GM19238 (cell line): ENCODE measurements at regions not wholly inside any gene's neighbourhood (a gene's known extent, or its start where the extent isn't known, plus 50 kb on each side); places are given as distances from the start of the nearest gene placed in this dataset.

Experiments
- DNase-seq: peaks from one replicate; pipeline ENCODE4 v3.0.0; 2011; ENCODE audit warnings: low spot score; ENCODE audit not compliant: insufficient read length

- DNase-seq: no peak
These were observed 197.8 kb downstream of the FSCB start for GRCh38 chr14:44309331-44309730.

- DNase-seq: no peak
These were observed 206.2 kb downstream of the FSCB start for GRCh38 chr14:44300916-44301315.

- DNase-seq: no peak
These were observed 209.6 kb downstream of the FSCB start for GRCh38 chr14:44297437-44297836.

GRCh38 chr14:44291366-44291915 is 215.6 kb downstream of the FSCB start:
- DNase-seq: no peak

- no peak for DNase-seq
These were observed 219.2 kb downstream of the FSCB start for GRCh38 chr14:44287858-44288257.

- no peak for DNase-seq
These were observed 220.9 kb downstream of the FSCB start for GRCh38 chr14:44286201-44286600.

GRCh38 chr14:44283836-44284235 is 223.2 kb downstream of the FSCB start:
- DNase-seq: no peak

- DNase-seq: no peak
These were observed 227.7 kb downstream of the FSCB start for GRCh38 chr14:44279357-44279756.

GRCh38 chr14:44271637-44272036 is 235.4 kb downstream of the FSCB start:
- no peak for DNase-seq

- DNase-seq: no peak
These were observed 236.1 kb downstream of the FSCB start for GRCh38 chr14:44271006-44271405.

DNA sequence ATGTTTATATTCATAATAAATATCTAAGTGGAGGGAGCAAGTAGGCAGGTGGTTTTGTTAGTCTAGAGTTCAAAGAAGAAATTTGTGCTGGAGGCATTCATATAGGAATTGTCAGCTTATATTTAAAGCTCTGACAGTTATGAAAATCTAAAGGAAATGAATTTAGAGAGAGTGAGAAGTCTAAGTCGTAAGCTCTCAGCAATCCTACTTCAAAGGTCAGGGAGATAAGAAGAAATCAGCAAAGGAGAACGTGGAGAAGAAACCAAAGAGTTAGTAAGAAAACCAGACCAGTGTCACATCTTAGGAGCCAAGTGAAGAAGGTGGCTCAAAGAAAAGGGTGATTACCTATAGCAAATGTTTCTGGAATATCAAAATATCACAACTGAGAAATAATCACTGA is 241.8 kb downstream of the FSCB start:
- DNase-seq: no peak

DNA sequence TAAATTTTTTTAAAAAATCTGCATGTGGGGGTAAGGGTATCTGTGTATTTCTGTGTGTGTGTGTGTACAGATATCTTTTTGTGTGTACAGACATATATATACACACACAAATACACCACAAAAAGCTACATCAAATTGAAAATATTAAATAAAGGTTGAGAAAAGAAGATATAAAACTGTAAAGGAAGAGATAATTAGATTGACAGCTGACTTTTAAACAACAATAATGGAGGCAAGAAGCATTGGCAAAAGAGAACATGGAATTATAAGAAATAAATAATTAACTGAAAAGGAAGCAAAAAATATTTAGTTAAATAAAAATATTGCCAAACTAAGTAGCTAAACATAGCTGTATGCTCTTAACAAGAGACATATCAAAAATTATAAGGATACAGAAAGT is 291.4 kb downstream of the FSCB start:
- DNase-seq: no peak

- no peak for DNase-seq
These were observed 295.4 kb downstream of the FSCB start for GRCh38 chr14:44211718-44212117.

DNA sequence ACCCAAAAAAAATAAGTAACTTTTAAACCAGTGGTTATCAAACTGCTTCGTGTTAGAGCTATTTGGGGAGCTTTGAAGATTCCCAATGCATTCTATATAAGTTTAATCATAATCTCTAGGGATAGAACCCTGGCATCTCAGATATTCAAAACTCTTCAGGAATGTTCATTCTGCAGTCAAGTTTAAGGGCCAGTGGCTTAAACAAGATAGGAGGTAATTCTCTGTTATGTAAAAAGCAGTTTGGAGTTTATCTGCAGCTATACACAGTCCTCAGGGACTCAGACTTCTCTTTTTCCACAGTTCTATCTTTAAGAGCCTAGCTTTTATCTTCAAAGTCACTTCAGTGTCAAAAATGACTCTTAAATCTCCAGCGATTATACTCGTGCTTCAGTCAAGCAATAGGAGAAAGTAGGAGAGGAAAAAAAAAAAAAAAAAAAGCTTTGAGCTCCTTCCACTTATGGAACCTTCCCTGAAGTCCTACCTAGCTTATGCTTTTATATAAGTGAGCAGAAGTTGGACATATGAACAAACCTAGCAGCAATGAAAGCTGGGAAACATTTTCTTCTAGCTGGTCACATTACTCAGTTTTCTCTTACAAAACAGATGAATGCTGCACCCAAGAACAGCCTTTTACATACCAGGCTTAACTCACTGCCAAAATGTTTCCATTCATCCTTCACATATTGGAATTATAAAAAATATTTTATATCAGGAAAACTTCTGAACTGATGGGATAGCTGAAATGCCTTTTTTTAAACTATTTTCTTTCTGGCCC is 302.8 kb downstream of the FSCB start:
- DNase-seq: no peak

DNA sequence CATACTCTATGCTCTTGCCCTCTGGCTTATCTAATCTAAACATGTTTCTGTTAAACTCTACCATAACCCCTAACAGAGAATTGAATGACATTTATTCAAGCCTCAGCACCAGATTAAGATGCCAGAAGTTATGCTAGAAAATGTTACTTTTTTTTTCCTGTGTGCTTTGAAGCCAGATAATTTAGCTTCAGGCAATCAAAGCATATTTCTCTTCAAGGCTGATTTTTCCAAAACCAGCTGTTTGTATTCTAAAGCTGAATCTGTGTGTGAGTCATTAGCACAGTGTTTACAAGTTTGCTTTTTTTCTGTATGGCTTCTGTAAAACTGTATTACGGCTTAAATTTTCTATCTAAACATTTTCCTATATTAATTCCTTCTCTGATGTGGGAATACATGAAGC is 326.1 kb downstream of the FSCB start:
- DNase-seq: no peak

- DNase-seq: no peak
These were observed 336.5 kb downstream of the FSCB start for GRCh38 chr14:44170556-44170955.

- no peak for DNase-seq
These were observed 337.0 kb downstream of the FSCB start for GRCh38 chr14:44170101-44170500.

GRCh38 chr14:44168566-44168965 is 338.5 kb downstream of the FSCB start:
- no peak for DNase-seq

GRCh38 chr14:44166611-44167010 is 340.5 kb downstream of the FSCB start:
- no peak for DNase-seq

DNA sequence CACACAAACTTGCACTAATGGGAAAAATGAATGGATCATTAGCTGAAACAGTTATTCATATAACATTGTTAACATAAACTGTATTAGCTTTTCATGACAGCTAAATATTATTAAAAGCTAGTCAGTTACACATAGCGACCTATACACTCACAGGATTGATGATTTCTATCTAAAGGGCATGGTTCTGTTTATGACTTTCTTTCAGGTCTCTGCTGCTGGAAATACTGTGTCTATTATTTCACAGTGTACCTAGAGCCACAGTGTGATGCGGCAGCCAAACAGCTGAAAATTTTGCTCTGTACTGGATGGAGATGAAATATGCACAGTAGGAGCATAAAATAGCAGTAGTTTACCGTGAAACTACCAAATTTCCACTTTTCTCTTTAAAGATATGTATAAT is 341.1 kb downstream of the FSCB start:
- no peak for DNase-seq

- no peak for DNase-seq
These were observed 341.8 kb downstream of the FSCB start for GRCh38 chr14:44165286-44165685.

- DNase-seq: no peak
These were observed 343.1 kb downstream of the FSCB start for GRCh38 chr14:44163946-44164345.

DNA sequence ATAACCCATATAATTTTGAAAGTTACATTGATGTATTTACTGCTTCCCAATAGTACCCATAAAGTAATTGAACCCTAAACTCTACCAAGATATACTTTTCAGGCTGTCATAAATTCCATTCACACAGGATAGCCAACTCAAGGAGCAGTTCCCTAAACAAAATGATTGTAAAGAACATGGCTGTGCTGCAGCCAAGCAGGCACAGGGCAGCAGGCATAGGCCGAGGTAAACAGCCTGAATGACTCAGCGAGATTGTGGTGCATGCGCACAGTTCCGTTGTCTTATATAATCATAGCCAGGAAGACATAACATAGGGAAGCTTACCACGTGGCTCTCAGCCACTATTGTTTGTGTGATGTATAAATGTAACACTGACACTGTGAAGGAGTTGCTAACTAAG is 344.9 kb downstream of the FSCB start:
- no peak for DNase-seq
